ENCODE measurements at regions not wholly inside any gene's neighbourhood (a gene's known extent, or its start where the extent isn't known, plus 50 kb on each side); places are given as distances from the start of the nearest gene placed in this dataset.

- TF ChIP-seq, protein P1, sequence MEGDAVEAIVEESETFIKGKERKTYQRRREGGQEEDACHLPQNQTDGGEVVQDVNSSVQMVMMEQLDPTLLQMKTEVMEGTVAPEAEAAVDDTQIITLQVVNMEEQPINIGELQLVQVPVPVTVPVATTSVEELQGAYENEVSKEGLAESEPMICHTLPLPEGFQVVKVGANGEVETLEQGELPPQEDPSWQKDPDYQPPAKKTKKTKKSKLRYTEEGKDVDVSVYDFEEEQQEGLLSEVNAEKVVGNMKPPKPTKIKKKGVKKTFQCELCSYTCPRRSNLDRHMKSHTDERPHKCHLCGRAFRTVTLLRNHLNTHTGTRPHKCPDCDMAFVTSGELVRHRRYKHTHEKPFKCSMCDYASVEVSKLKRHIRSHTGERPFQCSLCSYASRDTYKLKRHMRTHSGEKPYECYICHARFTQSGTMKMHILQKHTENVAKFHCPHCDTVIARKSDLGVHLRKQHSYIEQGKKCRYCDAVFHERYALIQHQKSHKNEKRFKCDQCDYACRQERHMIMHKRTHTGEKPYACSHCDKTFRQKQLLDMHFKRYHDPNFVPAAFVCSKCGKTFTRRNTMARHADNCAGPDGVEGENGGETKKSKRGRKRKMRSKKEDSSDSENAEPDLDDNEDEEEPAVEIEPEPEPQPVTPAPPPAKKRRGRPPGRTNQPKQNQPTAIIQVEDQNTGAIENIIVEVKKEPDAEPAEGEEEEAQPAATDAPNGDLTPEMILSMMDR (IDR thresholded peaks at IDR 0.05), result no peak
- TF ChIP-seq POLR2A (IDR thresholded peaks at IDR 0.05), result no peak
These were observed 370.8 kb downstream of the TLE1 start for GRCh38 chr9:81318571-81318970.
